H9 (cell line): ENCODE measurements at regions not wholly inside any gene's neighbourhood (a gene's known extent, or its start where the extent isn't known, plus 50 kb on each side); places are given as distances from the start of the nearest gene placed in this dataset.

Experiments used
- DNase-seq: peaks from one replicate; pipeline ENCODE4 v3.0.0-alpha.2; 2017
- H2AFZ ChIP-seq: one replicate; pipeline ENCODE4 v1.6.1; 2013; ENCODE audit warnings: mild to moderate bottlenecking, low read length, control low read depth, moderate library complexity
- H2AK5ac ChIP-seq: 2 replicates; pipeline ENCODE4 v1.6.1; 2013; ENCODE audit warnings: low read length, control low read depth, mixed read lengths; ENCODE audit not compliant: insufficient read length
- H2BK120ac ChIP-seq: one replicate; pipeline ENCODE4 v1.6.1; 2013; ENCODE audit warnings: low read depth, mild to moderate bottlenecking, low read length, control low read depth, inconsistent platforms; ENCODE audit not compliant: poor library complexity, severe bottlenecking
- H2BK12ac ChIP-seq: 2 replicates; pipeline ENCODE4 v1.6.1; 2013; ENCODE audit warnings: low read length, control low read depth, mixed read lengths, low read depth; ENCODE audit not compliant: insufficient read length
- H2BK15ac ChIP-seq: 2 replicates; pipeline ENCODE4 v1.6.1; 2013; ENCODE audit warnings: low read depth, low read length, control low read depth
- H2BK20ac ChIP-seq: one replicate; pipeline ENCODE4 v1.6.1; 2013; ENCODE audit warnings: low read depth, mild to moderate bottlenecking, low read length, control low read depth, inconsistent platforms; ENCODE audit not compliant: poor library complexity, severe bottlenecking
- H2BK5ac ChIP-seq: 2 replicates; pipeline ENCODE4 v1.6.1; 2013; ENCODE audit warnings: low read length, control low read depth, mixed read lengths; ENCODE audit not compliant: insufficient read length
- H3K14ac ChIP-seq: 2 replicates; pipeline ENCODE4 v1.6.1; 2013; ENCODE audit warnings: low read length, control low read depth; ENCODE audit not compliant: insufficient read depth
- H3K18ac ChIP-seq: 2 replicates; pipeline ENCODE4 v1.6.1; 2013; ENCODE audit warnings: low read depth, mild to moderate bottlenecking, mixed read lengths, low read length, control low read depth; ENCODE audit not compliant: insufficient read length
- H3K23ac ChIP-seq: 2 replicates; pipeline ENCODE4 v1.6.1; 2013; ENCODE audit warnings: low read length, control low read depth, mixed read lengths, low read depth; ENCODE audit not compliant: insufficient read length
- H3K23me2 ChIP-seq: 2 replicates; pipeline ENCODE4 v1.6.1; 2013; ENCODE audit warnings: low read depth, mild to moderate bottlenecking, mixed read lengths, low read length, control low read depth; ENCODE audit not compliant: insufficient read length, poor library complexity, severe bottlenecking
- H3K27ac ChIP-seq: 2 replicates; pipeline ENCODE4 v1.5.1; 2013; ENCODE audit warnings: low read length, control low read depth, mixed read lengths, low read depth; ENCODE audit not compliant: insufficient read length
- H3K27me3 ChIP-seq: 2 replicates; pipeline ENCODE4 v1.6.1; 2013; ENCODE audit warnings: low read length, control low read depth, inconsistent platforms; ENCODE audit not compliant: insufficient read depth
- H3K4ac ChIP-seq: 2 replicates; pipeline ENCODE4 v1.6.1; 2013; ENCODE audit warnings: low read depth, mild to moderate bottlenecking, control low read depth, inconsistent platforms, low read length, moderate library complexity
- H3K4me1 ChIP-seq: 2 replicates; pipeline ENCODE4 v1.6.1; 2013; ENCODE audit warnings: low read length, control low read depth, inconsistent platforms; ENCODE audit not compliant: insufficient read depth
- H3K4me2 ChIP-seq: 2 replicates; pipeline ENCODE4 v1.6.1; 2013; ENCODE audit warnings: low read length, control low read depth, mixed read lengths; ENCODE audit not compliant: insufficient read length, insufficient read depth
- H3K56ac ChIP-seq: 2 replicates; pipeline ENCODE4 v1.6.1; 2013; ENCODE audit warnings: low read depth, mild to moderate bottlenecking, mixed read lengths, low read length, control low read depth; ENCODE audit not compliant: insufficient read length
- H3K79me1 ChIP-seq: 2 replicates; pipeline ENCODE4 v1.6.1; 2013; ENCODE audit warnings: low read depth, mild to moderate bottlenecking, moderate library complexity, low read length, control low read depth, inconsistent platforms; ENCODE audit not compliant: insufficient read depth, poor library complexity, severe bottlenecking
- H3K79me2 ChIP-seq: 2 replicates; pipeline ENCODE4 v1.6.1; 2013; ENCODE audit warnings: low read length, control low read depth, inconsistent platforms; ENCODE audit not compliant: insufficient read depth
- H3K9ac ChIP-seq: 2 replicates; pipeline ENCODE4 v1.6.1; 2013; ENCODE audit warnings: low read length, control low read depth, mixed read lengths; ENCODE audit not compliant: insufficient read length; ENCODE audit errors: extremely low read depth
- H3K9me3 ChIP-seq: one replicate; pipeline ENCODE4 v1.6.1; 2013; ENCODE audit warnings: low read depth, low read length, inconsistent platforms; ENCODE audit not compliant: control insufficient read depth
- H3T11ph ChIP-seq: one replicate; pipeline ENCODE4 v1.6.1; 2013; ENCODE audit warnings: mild to moderate bottlenecking, low read length, control low read depth, inconsistent platforms
- H4K20me1 ChIP-seq: one replicate; pipeline ENCODE4 v1.6.1; 2013; ENCODE audit not compliant: control insufficient read depth, insufficient read length, insufficient read depth
- H4K5ac ChIP-seq: 2 replicates; pipeline ENCODE4 v1.6.1; 2013; ENCODE audit warnings: low read depth, mild to moderate bottlenecking, mixed read lengths, low read length, control low read depth; ENCODE audit not compliant: insufficient read length
- H4K8ac ChIP-seq: replicated peaks from 2 replicates; pipeline ENCODE4 v1.6.1; 2013; ENCODE audit warnings: low read length, control low read depth, mixed read lengths, low read depth; ENCODE audit not compliant: insufficient read length
- H4K91ac ChIP-seq: 2 replicates; pipeline ENCODE4 v1.6.1; 2013; ENCODE audit warnings: low read depth, mild to moderate bottlenecking, moderate library complexity, mixed read lengths, low read length, control low read depth; ENCODE audit not compliant: insufficient read length
- H3K27ac Mint-ChIP-seq, 3 experiments: 2 replicates in 2 of 3; 3 replicates in 1 of 3; pipeline ENCODE4 v1.8.0; 2020 to 2021; ENCODE audit warnings: mixed read lengths in 3 of 3, mild to moderate bottlenecking in 1 of 3, moderate library complexity in 1 of 3
- H3K27me3 Mint-ChIP-seq: 2 replicates; pipeline ENCODE4 v1.8.0; 2021; ENCODE audit warnings: low read depth, mild to moderate bottlenecking, moderate library complexity, mixed read lengths
- H3K36me3 Mint-ChIP-seq, 3 experiments: 2 replicates in 2 of 3; 3 replicates in 1 of 3; pipeline ENCODE4 v1.8.0; 2020 to 2021; ENCODE audit warnings: low read depth in 3 of 3, mixed read lengths in 3 of 3; ENCODE audit not compliant: insufficient read depth in 1 of 3
- H3K4me1 Mint-ChIP-seq, 2 experiments: 2 replicates each; pipeline ENCODE4 v1.8.0; 2020; ENCODE audit warnings: mixed read lengths in 2 of 2
- H3K4me3 Mint-ChIP-seq, 2 experiments: 2 replicates in 1 of 2; 3 replicates in 1 of 2; pipeline ENCODE4 v1.8.0; 2020 to 2021; ENCODE audit warnings: mild to moderate bottlenecking in 2 of 2, mixed read lengths in 2 of 2, moderate library complexity in 1 of 2
- H3K9me3 Mint-ChIP-seq, 2 experiments: 2 replicates in 1 of 2; 3 replicates in 1 of 2; pipeline ENCODE4 v1.8.0; 2020; ENCODE audit warnings: mild to moderate bottlenecking in 2 of 2, mixed read lengths in 2 of 2, moderate library complexity in 1 of 2
- WGBS: extraction: QIAGEN DNeasy Blood & Tissue Kit; methylation state at CpG from one replicate; pipeline ENCODE4 v1.1.7; 2013; ENCODE audit warnings: missing lambda C conversion rate, low lambda C conversion rate, mixed read lengths; ENCODE audit not compliant: insufficient read length; ENCODE audit errors: extremely low coverage; 5-methylcytosine and 5-hydroxymethylcytosine counted together
- TF ChIP-seq, protein P1 (sequence below): fragments of 200-600 bp; sonication (generic); conservative IDR thresholded peaks from 3 replicates; pipeline ENCODE4 v1.8.0; 2021; ENCODE audit warnings: antibody characterized with exemption, mild to moderate bottlenecking

GRCh38 chrX:5683996-5684395 lies 544.7 kb downstream of the NLGN4X start:
- Histone ChIP-seq H4K91ac (no peak overlapping the region), H3K4me2 (no peak overlapping the region), H3T11ph (no peak overlapping the region), H3K27ac (no peak overlapping the region), H3K27me3 (no peaks in the 10 kb centered on the region), H3K79me1 (no peaks in the 10 kb centered on the region), H3K56ac (no peak overlapping the region), H2BK5ac (no peak overlapping the region), H2BK20ac (no peak overlapping the region), H2AK5ac (no peak overlapping the region), H3K23ac (no peak overlapping the region), H3K14ac (no peak overlapping the region), H4K8ac (no peak overlapping the region), H3K4me1 (no peaks in the 10 kb centered on the region), H3K9me3 (no peaks in the 10 kb centered on the region), H4K5ac (no peak overlapping the region), H3K79me2 (no peaks in the 10 kb centered on the region), H3K4ac (no peak overlapping the region), H4K20me1 (no peaks in the 10 kb centered on the region), H3K23me2 (no peaks in the 10 kb centered on the region), H3K18ac (no peak overlapping the region), H2BK12ac (no peak overlapping the region), H3K9ac (no peak overlapping the region), H2BK15ac (no peak overlapping the region), H2AFZ (no peak overlapping the region), H2BK120ac (no peak overlapping the region)
- no CpG with 5 or more reads among the region's 2 CpGs for WGBS
- H3K9me3 Mint-ChIP-seq: no peaks in the 10 kb centered on the region; a peak in 1 of 5 replicates
- no peaks in the 10 kb centered on the region; a peak in 1 of 7 replicates for H3K36me3 Mint-ChIP-seq
- no peak overlapping the region for H3K4me3 Mint-ChIP-seq
- no peak for DNase-seq
- no peaks in the 10 kb centered on the region for H3K27me3 Mint-ChIP-seq
- TF ChIP-seq, protein P1, sequence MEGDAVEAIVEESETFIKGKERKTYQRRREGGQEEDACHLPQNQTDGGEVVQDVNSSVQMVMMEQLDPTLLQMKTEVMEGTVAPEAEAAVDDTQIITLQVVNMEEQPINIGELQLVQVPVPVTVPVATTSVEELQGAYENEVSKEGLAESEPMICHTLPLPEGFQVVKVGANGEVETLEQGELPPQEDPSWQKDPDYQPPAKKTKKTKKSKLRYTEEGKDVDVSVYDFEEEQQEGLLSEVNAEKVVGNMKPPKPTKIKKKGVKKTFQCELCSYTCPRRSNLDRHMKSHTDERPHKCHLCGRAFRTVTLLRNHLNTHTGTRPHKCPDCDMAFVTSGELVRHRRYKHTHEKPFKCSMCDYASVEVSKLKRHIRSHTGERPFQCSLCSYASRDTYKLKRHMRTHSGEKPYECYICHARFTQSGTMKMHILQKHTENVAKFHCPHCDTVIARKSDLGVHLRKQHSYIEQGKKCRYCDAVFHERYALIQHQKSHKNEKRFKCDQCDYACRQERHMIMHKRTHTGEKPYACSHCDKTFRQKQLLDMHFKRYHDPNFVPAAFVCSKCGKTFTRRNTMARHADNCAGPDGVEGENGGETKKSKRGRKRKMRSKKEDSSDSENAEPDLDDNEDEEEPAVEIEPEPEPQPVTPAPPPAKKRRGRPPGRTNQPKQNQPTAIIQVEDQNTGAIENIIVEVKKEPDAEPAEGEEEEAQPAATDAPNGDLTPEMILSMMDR: no peak
- H3K27ac Mint-ChIP-seq: no peak overlapping the region
- H3K4me1 Mint-ChIP-seq: peaks cover 0 to 3% of the 10 kb centered on the region in 2 experiments; a peak in 1 of 4 replicates
